SU-DHL-6 (cell line): ENCODE measurements at regions not wholly inside any gene's neighbourhood (a gene's known extent, or its start where the extent isn't known, plus 50 kb on each side); places are given as distances from the start of the nearest gene placed in this dataset.

Experiments used
- EZH2phosphoT487 ChIP-seq: fragments of 200-600 bp; sonication (generic), shearing (Covaris generic); conservative IDR thresholded peaks from 2 replicates; pipeline ENCODE4 v1.6.1; 2018; ENCODE audit warnings: mild to moderate bottlenecking, antibody characterized with exemption, low read length, moderate library complexity, mixed read lengths
- TF ChIP-seq, protein P1 (sequence below): fragments of 200-600 bp; sonication (generic); IDR thresholded peaks from one replicate; pipeline ENCODE4 v1.5.1; 2017; ENCODE audit warnings: antibody characterized with exemption, mild to moderate bottlenecking, low read length, moderate library complexity; ENCODE audit not compliant: insufficient read depth, poor library complexity, severe bottlenecking

DNA sequence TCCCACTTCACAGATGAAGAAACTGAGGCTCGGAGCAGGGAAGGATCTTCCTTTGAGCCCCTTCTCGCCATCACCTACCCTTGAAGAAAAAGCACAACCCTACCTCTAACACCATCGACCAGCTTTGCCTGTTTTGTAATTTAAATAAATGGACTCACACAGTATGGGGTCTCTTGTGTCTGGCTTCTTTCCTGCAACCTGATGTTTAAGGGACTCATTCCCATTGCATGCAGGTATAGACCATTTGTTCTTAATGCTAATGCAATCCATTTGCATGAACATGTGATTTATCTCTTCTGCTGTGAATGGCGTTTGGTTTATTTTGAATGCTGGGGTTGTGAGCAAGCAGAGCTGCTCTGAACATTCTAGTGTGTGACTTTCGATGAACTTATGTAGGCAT, 150.8 kb upstream of the FOXF1 start:
- TF ChIP-seq, protein P1, sequence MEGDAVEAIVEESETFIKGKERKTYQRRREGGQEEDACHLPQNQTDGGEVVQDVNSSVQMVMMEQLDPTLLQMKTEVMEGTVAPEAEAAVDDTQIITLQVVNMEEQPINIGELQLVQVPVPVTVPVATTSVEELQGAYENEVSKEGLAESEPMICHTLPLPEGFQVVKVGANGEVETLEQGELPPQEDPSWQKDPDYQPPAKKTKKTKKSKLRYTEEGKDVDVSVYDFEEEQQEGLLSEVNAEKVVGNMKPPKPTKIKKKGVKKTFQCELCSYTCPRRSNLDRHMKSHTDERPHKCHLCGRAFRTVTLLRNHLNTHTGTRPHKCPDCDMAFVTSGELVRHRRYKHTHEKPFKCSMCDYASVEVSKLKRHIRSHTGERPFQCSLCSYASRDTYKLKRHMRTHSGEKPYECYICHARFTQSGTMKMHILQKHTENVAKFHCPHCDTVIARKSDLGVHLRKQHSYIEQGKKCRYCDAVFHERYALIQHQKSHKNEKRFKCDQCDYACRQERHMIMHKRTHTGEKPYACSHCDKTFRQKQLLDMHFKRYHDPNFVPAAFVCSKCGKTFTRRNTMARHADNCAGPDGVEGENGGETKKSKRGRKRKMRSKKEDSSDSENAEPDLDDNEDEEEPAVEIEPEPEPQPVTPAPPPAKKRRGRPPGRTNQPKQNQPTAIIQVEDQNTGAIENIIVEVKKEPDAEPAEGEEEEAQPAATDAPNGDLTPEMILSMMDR: no peak
- no peak for TF ChIP-seq EZH2phosphoT487
